Transverse colon (tissue), 4 donors: ENCODE measurements at regions not wholly inside any gene's neighbourhood (a gene's known extent, or its start where the extent isn't known, plus 50 kb on each side); places are given as distances from the start of the nearest gene placed in this dataset.

Experiments
- CTCF ChIP-seq, 5 experiments: fragments of 200-600 bp in 3 of 5; fragments of 450-650 bp in 2 of 5; sonication (generic) in 3 of 5; IDR thresholded peaks; 1 replicate in 2 of 5; 2 replicates in 3 of 5; pipeline ENCODE4 v1.5.1; 2016 to 2017; ENCODE audit warnings: antibody characterized with exemption in 5 of 5, inconsistent platforms in 3 of 5, mild to moderate bottlenecking in 2 of 5, moderate library complexity in 1 of 5
- POLR2A ChIP-seq: fragments of 450-650 bp; IDR thresholded peaks from one replicate; pipeline ENCODE4 v1.6.1; 2016; ENCODE audit warnings: antibody characterized with exemption, mild to moderate bottlenecking, moderate library complexity
- POLR2AphosphoS5 ChIP-seq, 3 donors: sonication (generic); formaldehyde crosslinking; IDR thresholded peaks; one replicate each; pipeline ENCODE4 v1.6.1; 2016; ENCODE audit warnings: antibody characterized with exemption in 3 of 3

GRCh38 chr2:177155631-177156030, 57.0 kb upstream of the HNRNPA3 start:
- TF ChIP-seq CTCF (IDR thresholded peaks at IDR 0.05) = no peak
- no peak for TF ChIP-seq POLR2A
- no peak for TF ChIP-seq POLR2AphosphoS5 (IDR thresholded peaks at IDR 0.05)
